ENCODE measurements at regions not wholly inside any gene's neighbourhood (a gene's known extent, or its start where the extent isn't known, plus 50 kb on each side); places are given as distances from the start of the nearest gene placed in this dataset.

DNA sequence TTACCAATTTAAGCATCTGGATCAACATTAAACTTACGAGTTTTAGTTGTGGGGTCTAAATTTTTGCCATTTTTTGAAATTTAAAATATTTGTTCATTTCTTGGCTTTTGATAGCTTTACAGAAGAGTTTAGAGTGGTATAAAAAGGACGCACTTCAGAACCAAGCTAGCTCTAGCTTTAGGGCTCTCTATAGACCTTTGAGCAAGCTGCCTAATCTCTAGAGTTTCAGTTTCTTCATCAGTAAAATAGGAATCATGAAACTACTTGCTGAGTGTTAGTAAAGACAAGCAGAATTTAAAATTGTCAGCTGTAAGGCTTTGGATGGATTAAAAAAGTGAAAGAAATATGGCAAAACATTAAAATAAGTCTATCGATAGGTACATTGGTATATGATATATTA is 266.5 kb downstream of the IPMK start:
- no peak for DNase-seq
- H3K27me3 Mint-ChIP-seq: peaks cover 3% of the 10 kb centered on the region
- H3K9me3 Mint-ChIP-seq: no peaks in the 10 kb centered on the region
- no peak overlapping the region for H3K27ac Mint-ChIP-seq
- H3K4me3 Mint-ChIP-seq: no peak overlapping the region
- H3K36me3 Mint-ChIP-seq: no peaks in the 10 kb centered on the region
- no peaks in the 10 kb centered on the region for H3K4me1 Mint-ChIP-seq

GRCh38 chr10:57996536-57996935 is 271.2 kb downstream of the IPMK start:
- Mint-ChIP-seq H3K27ac (no peak overlapping the region), H3K4me3 (no peak overlapping the region), H3K9me3 (no peaks in the 10 kb centered on the region), H3K4me1 (no peaks in the 10 kb centered on the region), H3K36me3 (no peaks in the 10 kb centered on the region), H3K27me3 (peaks cover 8% of the 10 kb centered on the region)
- no peak for DNase-seq

DNA sequence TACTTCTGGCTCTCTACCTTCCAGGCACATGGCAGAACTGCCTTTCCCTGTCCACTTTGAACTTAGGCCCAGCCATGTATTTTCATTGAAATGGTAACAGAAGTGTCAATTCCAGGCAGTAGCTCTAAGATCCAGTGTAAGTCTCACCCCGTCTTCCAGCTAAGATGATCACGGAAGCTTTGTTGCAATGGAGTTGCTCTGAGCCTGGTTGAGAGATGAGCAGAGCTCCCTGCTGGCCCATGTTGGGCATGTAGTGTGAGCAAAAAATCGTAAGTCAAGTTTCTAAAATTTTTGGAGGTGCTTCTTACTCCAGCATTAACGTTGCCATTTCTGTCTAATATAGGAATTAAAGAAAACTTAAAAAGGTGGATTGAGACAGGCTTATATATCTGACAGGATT is 274.4 kb downstream of the IPMK start:
- H3K27ac Mint-ChIP-seq: no peak overlapping the region
- H3K27me3 Mint-ChIP-seq: peaks cover 8% of the 10 kb centered on the region
- H3K36me3 Mint-ChIP-seq: no peaks in the 10 kb centered on the region
- no peaks in the 10 kb centered on the region for H3K9me3 Mint-ChIP-seq
- DNase-seq: no peak
- H3K4me3 Mint-ChIP-seq: no peak overlapping the region
- H3K4me1 Mint-ChIP-seq: no peaks in the 10 kb centered on the region

- H3K9me3 Mint-ChIP-seq: no peaks in the 10 kb centered on the region
- H3K27ac Mint-ChIP-seq: no peak overlapping the region
- no peaks in the 10 kb centered on the region for H3K4me1 Mint-ChIP-seq
- no peak for DNase-seq
- H3K36me3 Mint-ChIP-seq: no peaks in the 10 kb centered on the region
- peaks cover 8% of the 10 kb centered on the region for H3K27me3 Mint-ChIP-seq
- H3K4me3 Mint-ChIP-seq: no peak overlapping the region
These were observed 275.2 kb downstream of the IPMK start for GRCh38 chr10:57992321-57993077.

GRCh38 chr10:57988964-57989363 is 278.7 kb downstream of the IPMK start:
- DNase-seq: no peak
- no peaks in the 10 kb centered on the region for H3K4me1 Mint-ChIP-seq
- no peak overlapping the region for H3K4me3 Mint-ChIP-seq
- H3K27me3 Mint-ChIP-seq: peaks cover 5% of the 10 kb centered on the region
- no peaks in the 10 kb centered on the region for H3K9me3 Mint-ChIP-seq
- no peaks in the 10 kb centered on the region for H3K36me3 Mint-ChIP-seq
- no peak overlapping the region for H3K27ac Mint-ChIP-seq

- Mint-ChIP-seq H3K27me3 (no peaks in the 10 kb centered on the region), H3K4me1 (no peaks in the 10 kb centered on the region), H3K27ac (no peak overlapping the region), H3K4me3 (no peak overlapping the region), H3K9me3 (no peaks in the 10 kb centered on the region), H3K36me3 (no peaks in the 10 kb centered on the region)
- DNase-seq: no peak
These were observed 280.5 kb downstream of the IPMK start for GRCh38 chr10:57987055-57987721.

DNA sequence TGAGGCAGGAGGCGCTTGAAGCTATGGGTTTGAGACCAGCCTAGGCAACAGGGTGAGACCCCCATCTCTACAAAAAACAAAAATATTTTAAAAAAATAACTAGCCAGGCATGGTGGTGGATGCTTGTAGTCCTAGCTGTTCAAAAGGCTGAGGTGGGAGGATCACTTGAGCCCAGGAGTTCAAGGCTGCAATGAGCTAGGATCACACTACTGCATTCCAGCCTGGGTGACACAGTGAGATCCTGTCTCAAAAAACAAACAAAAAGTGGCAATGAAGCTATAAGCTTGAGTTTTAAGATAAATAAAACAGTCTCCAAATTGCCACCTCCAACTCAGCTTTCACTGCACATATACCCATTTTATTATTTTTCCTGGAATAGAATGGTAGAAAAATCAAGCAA is 281.3 kb downstream of the IPMK start:
- no peaks in the 10 kb centered on the region for H3K9me3 Mint-ChIP-seq
- no peaks in the 10 kb centered on the region for H3K36me3 Mint-ChIP-seq
- no peak for DNase-seq
- H3K27me3 Mint-ChIP-seq: no peaks in the 10 kb centered on the region
- H3K4me3 Mint-ChIP-seq: no peak overlapping the region
- H3K27ac Mint-ChIP-seq: no peak overlapping the region
- no peaks in the 10 kb centered on the region for H3K4me1 Mint-ChIP-seq

GRCh38 chr10:57983281-57983791 is 284.4 kb downstream of the IPMK start:
- no peak for DNase-seq
- no peaks in the 10 kb centered on the region for H3K27me3 Mint-ChIP-seq
- no peaks in the 10 kb centered on the region for H3K9me3 Mint-ChIP-seq
- no peak overlapping the region for H3K4me3 Mint-ChIP-seq
- no peak overlapping the region for H3K27ac Mint-ChIP-seq
- no peaks in the 10 kb centered on the region for H3K36me3 Mint-ChIP-seq
- H3K4me1 Mint-ChIP-seq: no peaks in the 10 kb centered on the region

DNA sequence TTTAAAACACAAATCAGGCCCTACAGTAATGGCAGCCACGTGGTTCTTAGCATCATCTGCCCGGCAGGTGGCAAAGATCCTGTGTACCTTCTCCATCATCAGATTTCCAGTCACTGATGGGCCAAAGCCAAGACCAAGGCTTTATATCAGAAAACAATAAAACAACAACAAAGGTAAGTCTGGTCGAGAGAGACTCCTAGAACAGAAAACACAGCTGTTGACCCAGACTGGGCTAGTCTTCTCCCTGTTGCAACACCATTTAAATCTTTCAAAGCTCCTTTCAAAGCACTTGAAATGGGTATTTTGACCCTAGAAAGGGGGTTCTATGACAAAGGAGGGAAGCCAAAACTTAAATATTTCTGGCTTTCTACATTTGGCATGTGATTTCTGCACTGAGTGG is 285.6 kb downstream of the IPMK start:
- H3K36me3 Mint-ChIP-seq: no peaks in the 10 kb centered on the region
- H3K27me3 Mint-ChIP-seq: no peaks in the 10 kb centered on the region
- DNase-seq: no peak
- H3K9me3 Mint-ChIP-seq: no peaks in the 10 kb centered on the region
- no peak overlapping the region for H3K27ac Mint-ChIP-seq
- no peaks in the 10 kb centered on the region for H3K4me1 Mint-ChIP-seq
- H3K4me3 Mint-ChIP-seq: no peak overlapping the region

DNA sequence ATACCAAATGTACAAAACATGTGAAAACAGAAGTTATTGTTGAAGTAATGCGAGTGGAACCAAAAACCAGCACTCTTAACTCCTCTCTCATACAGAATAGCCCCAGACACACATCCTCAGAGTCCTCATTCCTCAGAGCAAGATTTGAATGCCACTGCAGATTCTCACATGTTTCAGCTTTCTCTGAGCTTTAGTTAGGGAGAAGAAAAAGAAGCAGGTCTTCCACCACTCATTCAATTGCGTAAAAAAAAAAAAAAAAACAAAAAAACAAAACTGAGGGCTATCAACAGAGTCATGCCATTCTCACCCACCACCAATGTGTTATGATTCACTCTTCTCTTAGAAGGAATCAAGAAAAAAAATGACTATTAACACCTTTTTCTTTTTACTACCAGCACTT is 287.7 kb downstream of the IPMK start:
- Mint-ChIP-seq H3K27me3 (no peaks in the 10 kb centered on the region), H3K9me3 (peaks cover 4% of the 10 kb centered on the region), H3K4me3 (no peak overlapping the region), H3K4me1 (no peaks in the 10 kb centered on the region), H3K36me3 (no peaks in the 10 kb centered on the region), H3K27ac (no peak overlapping the region)
- DNase-seq: no peak

GRCh38 chr10:57979491-57979890 is 288.2 kb downstream of the IPMK start:
- H3K4me1 Mint-ChIP-seq: no peaks in the 10 kb centered on the region
- no peak overlapping the region for H3K4me3 Mint-ChIP-seq
- no peaks in the 10 kb centered on the region for H3K27me3 Mint-ChIP-seq
- H3K27ac Mint-ChIP-seq: no peak overlapping the region
- peaks cover 4% of the 10 kb centered on the region for H3K9me3 Mint-ChIP-seq
- H3K36me3 Mint-ChIP-seq: no peaks in the 10 kb centered on the region
- no peak for DNase-seq

- H3K4me3 Mint-ChIP-seq: no peak overlapping the region
- no peaks in the 10 kb centered on the region for H3K4me1 Mint-ChIP-seq
- H3K9me3 Mint-ChIP-seq: peaks cover 6% of the 10 kb centered on the region
- no peak for DNase-seq
- H3K27ac Mint-ChIP-seq: no peak overlapping the region
- H3K36me3 Mint-ChIP-seq: no peaks in the 10 kb centered on the region
- H3K27me3 Mint-ChIP-seq: no peaks in the 10 kb centered on the region
These were observed 290.4 kb downstream of the IPMK start for GRCh38 chr10:57977262-57977661.

DNA sequence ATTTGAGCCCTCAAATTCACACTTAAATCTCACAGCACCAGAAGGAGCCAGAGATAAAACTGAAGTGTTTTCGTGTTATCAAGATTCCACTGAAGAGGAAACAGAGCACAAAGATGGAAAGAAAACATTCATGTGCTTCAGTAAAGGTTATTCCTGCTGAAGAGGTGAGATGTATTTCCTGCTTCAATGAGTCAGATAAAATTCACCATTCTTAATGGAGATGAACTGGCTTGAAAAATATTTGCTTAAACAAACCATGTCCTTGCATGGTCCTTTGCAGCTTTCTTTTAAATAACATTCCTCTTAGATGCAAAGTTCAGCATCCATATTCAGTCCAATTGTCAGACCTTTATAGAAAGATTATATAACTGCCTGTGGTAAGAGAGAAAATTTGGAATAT is 294.2 kb downstream of the IPMK start:
- no peak for DNase-seq
- Mint-ChIP-seq H3K4me1 (no peaks in the 10 kb centered on the region), H3K9me3 (peaks cover 9% of the 10 kb centered on the region)

GRCh38 chr10:57972783-57973182 is 294.9 kb downstream of the IPMK start:
- H3K4me1 Mint-ChIP-seq: no peaks in the 10 kb centered on the region
- no peaks in the 10 kb centered on the region for H3K27me3 Mint-ChIP-seq
- H3K9me3 Mint-ChIP-seq: peaks cover 9% of the 10 kb centered on the region
- no peak for DNase-seq
- no peaks in the 10 kb centered on the region for H3K36me3 Mint-ChIP-seq
- no peak overlapping the region for H3K4me3 Mint-ChIP-seq
- no peak overlapping the region for H3K27ac Mint-ChIP-seq

More for the DNA sequence above, 294.2 kb downstream of the IPMK start:
- no peaks in the 10 kb centered on the region for H3K36me3 Mint-ChIP-seq
- H3K4me3 Mint-ChIP-seq: no peak overlapping the region
- no peak overlapping the region for H3K27ac Mint-ChIP-seq
- H3K27me3 Mint-ChIP-seq: no peaks in the 10 kb centered on the region

GRCh38 chr10:57968328-57969016 is 299.2 kb downstream of the IPMK start:
- DNase-seq: no peak
- no peak overlapping the region for H3K27ac Mint-ChIP-seq
- H3K27me3 Mint-ChIP-seq: no peaks in the 10 kb centered on the region
- H3K9me3 Mint-ChIP-seq: peaks cover 5% of the 10 kb centered on the region
- H3K4me3 Mint-ChIP-seq: no peak overlapping the region
- no peaks in the 10 kb centered on the region for H3K36me3 Mint-ChIP-seq
- no peaks in the 10 kb centered on the region for H3K4me1 Mint-ChIP-seq
